Mesothelial cell of epicardium (in vitro differentiated cells): ENCODE measurements at regions not wholly inside any gene's neighbourhood (a gene's known extent, or its start where the extent isn't known, plus 50 kb on each side); places are given as distances from the start of the nearest gene placed in this dataset.
A peak's percentile ranks its signal among the peaks of the same experiment; 100 is the strongest.

ENCODE experiments used
- DNase-seq, 2 experiments: peaks; one replicate each; pipeline ENCODE4 v3.0.0; 2021; ENCODE audit warnings: low spot score in 2 of 2; ENCODE audit not compliant: unreplicated experiment in 2 of 2
- H3K27ac Mint-ChIP-seq: 2 replicates; pipeline ENCODE4 v1.8.0; 2021; ENCODE audit warnings: mixed read lengths
- H3K27me3 Mint-ChIP-seq: 2 replicates; pipeline ENCODE4 v1.8.0; 2021; ENCODE audit warnings: low read depth, mixed read lengths
- H3K36me3 Mint-ChIP-seq: 2 replicates; pipeline ENCODE4 v1.8.0; 2021; ENCODE audit warnings: mixed read lengths
- H3K4me1 Mint-ChIP-seq: 2 replicates; pipeline ENCODE4 v1.8.0; 2021; ENCODE audit warnings: mixed read lengths
- H3K4me3 Mint-ChIP-seq: 2 replicates; pipeline ENCODE4 v1.8.0; 2021; ENCODE audit warnings: mild to moderate bottlenecking, moderate library complexity, mixed read lengths
- H3K9me3 Mint-ChIP-seq: 2 replicates; pipeline ENCODE4 v1.8.0; 2021; ENCODE audit warnings: mixed read lengths
- CTCF ChIP-seq: fragments of 200-600 bp; sonication (generic); IDR thresholded peaks from one replicate; pipeline ENCODE4 v1.5.0; 2021; ENCODE audit warnings: antibody characterized with exemption; ENCODE audit not compliant: unreplicated experiment

- no peak for TF ChIP-seq CTCF
- Mint-ChIP-seq H3K27me3 (no peaks in the 10 kb centered on the region), H3K36me3 (no peaks in the 10 kb centered on the region), H3K9me3 (peaks cover 4% of the 10 kb centered on the region), H3K4me3 (no peak overlapping the region), H3K27ac (no peak overlapping the region), H3K4me1 (no peaks in the 10 kb centered on the region)
- DNase-seq: no peak
These were observed 89.0 kb downstream of the NAF1 start for GRCh38 chr4:163077680-163078079.

DNA sequence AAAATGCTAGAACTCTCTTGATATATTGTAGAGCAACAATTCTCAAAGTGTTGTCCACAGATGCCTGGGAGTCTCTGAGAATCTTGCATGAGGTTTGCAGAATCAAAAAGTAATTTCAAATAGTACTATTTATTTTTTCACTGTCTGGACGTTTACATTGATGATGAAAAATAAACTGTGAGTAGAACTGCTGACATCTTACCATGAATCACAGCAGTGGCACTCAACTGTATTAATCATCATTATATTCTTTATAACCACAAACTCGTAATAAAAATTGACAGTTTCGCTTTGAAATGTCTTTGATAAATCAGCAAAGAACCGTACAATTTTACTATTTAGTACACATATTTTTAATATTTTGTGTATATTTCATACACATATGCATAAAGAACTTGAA, 94.5 kb downstream of the NAF1 start:
- no peaks in the 10 kb centered on the region for H3K27me3 Mint-ChIP-seq

GRCh38 chr4:163071308-163071707, 95.4 kb downstream of the NAF1 start:
- no peak overlapping the region for H3K4me3 Mint-ChIP-seq

More for the DNA sequence above, 94.5 kb downstream of the NAF1 start:
- Mint-ChIP-seq H3K9me3 (peaks cover 8% of the 10 kb centered on the region), H3K4me3 (no peak overlapping the region), H3K4me1 (no peaks in the 10 kb centered on the region), H3K27ac (no peak overlapping the region), H3K36me3 (no peaks in the 10 kb centered on the region)
- no peak for TF ChIP-seq CTCF
- no peak for DNase-seq

DNA sequence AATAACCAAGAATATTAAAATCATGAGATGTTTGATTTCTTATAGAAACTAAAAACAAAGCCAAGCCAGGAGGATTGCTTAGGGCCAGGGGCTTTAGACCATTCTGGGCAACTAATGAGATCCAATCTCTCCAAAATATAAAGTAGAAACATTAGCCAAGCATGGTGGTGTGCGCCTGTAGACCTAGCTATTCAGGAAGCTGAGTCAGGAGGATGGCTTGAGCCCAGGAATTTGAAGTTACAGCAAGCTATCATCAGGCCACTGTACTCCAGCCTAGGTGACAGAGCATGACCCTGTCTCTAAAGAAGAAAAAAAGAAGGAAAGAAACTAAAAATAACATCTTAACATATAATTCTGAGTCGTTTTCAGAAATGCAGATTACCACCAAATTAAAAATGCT, 96.7 kb downstream of the NAF1 start:
- no peak overlapping the region for H3K4me3 Mint-ChIP-seq
- no peaks in the 10 kb centered on the region for H3K36me3 Mint-ChIP-seq
- no peak for DNase-seq
- H3K4me1 Mint-ChIP-seq: no peaks in the 10 kb centered on the region
- H3K27me3 Mint-ChIP-seq: no peaks in the 10 kb centered on the region
- no peak for TF ChIP-seq CTCF
- peaks cover 14% of the 10 kb centered on the region for H3K9me3 Mint-ChIP-seq
- no peak overlapping the region for H3K27ac Mint-ChIP-seq

More at GRCh38 chr4:163071308-163071707, 95.4 kb downstream of the NAF1 start:
- DNase-seq: no peak
- H3K27ac Mint-ChIP-seq: no peak overlapping the region
- H3K27me3 Mint-ChIP-seq: no peaks in the 10 kb centered on the region
- H3K9me3 Mint-ChIP-seq: peaks cover 14% of the 10 kb centered on the region
- no peaks in the 10 kb centered on the region for H3K36me3 Mint-ChIP-seq
- TF ChIP-seq CTCF: no peak
- no peaks in the 10 kb centered on the region for H3K4me1 Mint-ChIP-seq

GRCh38 chr4:163063891-163064290, 102.8 kb downstream of the NAF1 start:
- TF ChIP-seq CTCF: no peak
- peaks cover 14% of the 10 kb centered on the region for H3K9me3 Mint-ChIP-seq
- H3K27me3 Mint-ChIP-seq: no peaks in the 10 kb centered on the region
- H3K27ac Mint-ChIP-seq: no peak overlapping the region
- H3K4me1 Mint-ChIP-seq: no peaks in the 10 kb centered on the region
- H3K36me3 Mint-ChIP-seq: no peaks in the 10 kb centered on the region
- no peak for DNase-seq
- no peak overlapping the region for H3K4me3 Mint-ChIP-seq

GRCh38 chr4:163048447-163048846, 118.2 kb downstream of the NAF1 start:
- no peak overlapping the region for H3K4me3 Mint-ChIP-seq
- no peak for DNase-seq
- no peak overlapping the region for H3K27ac Mint-ChIP-seq
- H3K9me3 Mint-ChIP-seq: no peaks in the 10 kb centered on the region
- no peaks in the 10 kb centered on the region for H3K36me3 Mint-ChIP-seq
- H3K4me1 Mint-ChIP-seq: no peaks in the 10 kb centered on the region
- H3K27me3 Mint-ChIP-seq: peaks cover 28% of the 10 kb centered on the region
- peak; percentile 68 for TF ChIP-seq CTCF
